Mesenchymal stem cell (in vitro differentiated cells and primary cell): ENCODE measurements at regions not wholly inside any gene's neighbourhood (a gene's known extent, or its start where the extent isn't known, plus 50 kb on each side); places are given as distances from the start of the nearest gene placed in this dataset.

Experiments used
- DNase-seq: peaks from one replicate; pipeline ENCODE4 v3.0.0-alpha.2; 2013
- H2AFZ ChIP-seq: one replicate; pipeline ENCODE4 v1.6.1; 2013; ENCODE audit warnings: low read depth, mild to moderate bottlenecking, control low read depth, inconsistent platforms, low read length, moderate library complexity
- H2AK5ac ChIP-seq: 2 replicates; pipeline ENCODE4 v1.6.1; 2013; ENCODE audit warnings: low read length, moderate library complexity, mild to moderate bottlenecking, inconsistent platforms; ENCODE audit not compliant: severe bottlenecking
- H2BK120ac ChIP-seq: one replicate; pipeline ENCODE4 v1.6.1; 2013; ENCODE audit warnings: low read depth, mild to moderate bottlenecking, inconsistent platforms, low read length, moderate library complexity
- H2BK12ac ChIP-seq, 2 experiments: one replicate each; pipeline ENCODE4 v1.6.1; 2013; ENCODE audit warnings: inconsistent platforms in 2 of 2, low read length in 2 of 2, mild to moderate bottlenecking in 2 of 2, moderate library complexity in 2 of 2, control low read depth in 1 of 2
- H2BK15ac ChIP-seq: one replicate; pipeline ENCODE4 v1.6.1; 2013; ENCODE audit warnings: mild to moderate bottlenecking, low read depth, inconsistent platforms; ENCODE audit not compliant: poor library complexity, severe bottlenecking
- H2BK5ac ChIP-seq: 2 replicates; pipeline ENCODE4 v1.6.1; 2013; ENCODE audit warnings: low read depth, mild to moderate bottlenecking, low read length, control low read depth, inconsistent platforms; ENCODE audit not compliant: poor library complexity, severe bottlenecking
- H3K14ac ChIP-seq, 2 experiments: one replicate each; pipeline ENCODE4 v1.6.1; 2013; ENCODE audit warnings: inconsistent platforms in 2 of 2, low read length in 2 of 2, control low read depth in 1 of 2, mild to moderate bottlenecking in 1 of 2, moderate library complexity in 1 of 2
- H3K18ac ChIP-seq, 2 experiments: one replicate each; pipeline ENCODE4 v1.6.1; 2013; ENCODE audit warnings: inconsistent platforms in 2 of 2, low read length in 2 of 2, control low read depth in 1 of 2, low read depth in 1 of 2, mild to moderate bottlenecking in 1 of 2
- H3K23ac ChIP-seq, 2 experiments: one replicate each; pipeline ENCODE4 v1.6.1; 2013; ENCODE audit warnings: inconsistent platforms in 2 of 2, low read length in 2 of 2, mild to moderate bottlenecking in 2 of 2, moderate library complexity in 2 of 2, control low read depth in 1 of 2
- H3K27ac ChIP-seq: 2 replicates; pipeline ENCODE4 v1.5.1; 2013; ENCODE audit warnings: mild to moderate bottlenecking, moderate library complexity, low read length, control low read depth, inconsistent platforms; ENCODE audit not compliant: poor library complexity, severe bottlenecking
- H3K27me3 ChIP-seq, 2 experiments: 2 replicates each; pipeline versions ENCODE4 v1.6.1 to v1.7.0; 2013; ENCODE audit warnings: low read length in 2 of 2, mild to moderate bottlenecking in 2 of 2, moderate library complexity in 2 of 2, control low read depth in 1 of 2, inconsistent platforms in 1 of 2; ENCODE audit not compliant: control insufficient read depth in 1 of 2, insufficient read depth in 1 of 2
- H3K36me3 ChIP-seq, 2 experiments: 2 replicates each; pipeline versions ENCODE4 v1.6.1 to v1.7.0; 2013; ENCODE audit warnings: low read length in 2 of 2, control low read depth in 1 of 2, inconsistent platforms in 1 of 2, low read depth in 1 of 2, mild to moderate bottlenecking in 1 of 2; ENCODE audit not compliant: insufficient read depth in 2 of 2, control insufficient read depth in 1 of 2
- H3K4ac ChIP-seq, 2 experiments: one replicate each; pipeline ENCODE4 v1.6.1; 2013; ENCODE audit warnings: inconsistent platforms in 2 of 2, low read length in 2 of 2, mild to moderate bottlenecking in 2 of 2, moderate library complexity in 2 of 2, control low read depth in 1 of 2, low read depth in 1 of 2
- H3K4me1 ChIP-seq: 2 replicates; pipeline ENCODE4 v1.6.1; 2013; ENCODE audit warnings: low read depth, low read length, control low read depth; ENCODE audit not compliant: control insufficient read depth, insufficient read depth
- H3K4me2 ChIP-seq: 2 replicates; pipeline ENCODE4 v1.6.1; 2013; ENCODE audit warnings: low read length, mild to moderate bottlenecking, inconsistent platforms; ENCODE audit not compliant: poor library complexity, severe bottlenecking
- H3K4me3 ChIP-seq, 2 experiments: 2 replicates each; pipeline versions ENCODE4 v1.5.1 to v1.7.0; 2013; ENCODE audit warnings: low read length in 2 of 2, mild to moderate bottlenecking in 2 of 2, control low read depth in 1 of 2, low read depth in 1 of 2; ENCODE audit not compliant: insufficient read depth in 1 of 2
- H3K79me1 ChIP-seq: replicated peaks from 2 replicates; pipeline ENCODE4 v1.6.1; 2013; ENCODE audit warnings: mild to moderate bottlenecking, control low read depth, low read length, inconsistent platforms; ENCODE audit not compliant: poor library complexity, severe bottlenecking
- H3K9ac ChIP-seq: 2 replicates; pipeline ENCODE4 v1.7.0; 2013; ENCODE audit warnings: mild to moderate bottlenecking, low read length, moderate library complexity
- H3K9me3 ChIP-seq: 2 replicates; pipeline ENCODE4 v1.7.0; 2013; ENCODE audit warnings: mild to moderate bottlenecking, low read length; ENCODE audit not compliant: control insufficient read depth
- H4K8ac ChIP-seq: one replicate; pipeline ENCODE4 v1.6.1; 2013; ENCODE audit warnings: inconsistent platforms, mild to moderate bottlenecking, low read length, moderate library complexity
- H4K91ac ChIP-seq: one replicate; pipeline ENCODE4 v1.6.1; 2013; ENCODE audit warnings: mild to moderate bottlenecking, low read length, inconsistent platforms
- WGBS: methylation state at CpG from one replicate; pipeline ENCODE4 v1.1.7; 2013; ENCODE audit warnings: mixed read lengths; 5-methylcytosine and 5-hydroxymethylcytosine counted together

DNA sequence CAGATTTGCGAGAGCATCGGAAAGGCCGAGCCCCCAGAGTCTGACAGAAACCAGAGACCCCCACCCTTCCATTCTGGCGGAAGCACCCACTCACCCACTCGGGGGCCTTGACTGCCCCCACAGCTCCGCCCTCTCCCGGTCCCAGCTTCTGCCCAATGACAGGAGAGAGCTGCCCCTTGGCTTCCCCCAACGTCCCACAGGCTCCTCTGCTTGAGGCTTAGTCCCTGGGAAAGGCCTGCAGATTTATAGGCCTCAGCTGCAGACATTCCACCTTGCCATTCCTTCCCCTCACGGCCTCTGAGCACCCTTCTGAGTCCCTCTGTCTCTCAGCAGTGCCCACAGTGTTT is 125.0 kb upstream of the NCAM1 start:
- H3K4me1 ChIP-seq = no peaks in the 10 kb centered on the region
- 70% methylated on average over 9 of the region's 9 CpGs for WGBS
- no peaks in the 10 kb centered on the region for H3K9me3 ChIP-seq

DNA sequence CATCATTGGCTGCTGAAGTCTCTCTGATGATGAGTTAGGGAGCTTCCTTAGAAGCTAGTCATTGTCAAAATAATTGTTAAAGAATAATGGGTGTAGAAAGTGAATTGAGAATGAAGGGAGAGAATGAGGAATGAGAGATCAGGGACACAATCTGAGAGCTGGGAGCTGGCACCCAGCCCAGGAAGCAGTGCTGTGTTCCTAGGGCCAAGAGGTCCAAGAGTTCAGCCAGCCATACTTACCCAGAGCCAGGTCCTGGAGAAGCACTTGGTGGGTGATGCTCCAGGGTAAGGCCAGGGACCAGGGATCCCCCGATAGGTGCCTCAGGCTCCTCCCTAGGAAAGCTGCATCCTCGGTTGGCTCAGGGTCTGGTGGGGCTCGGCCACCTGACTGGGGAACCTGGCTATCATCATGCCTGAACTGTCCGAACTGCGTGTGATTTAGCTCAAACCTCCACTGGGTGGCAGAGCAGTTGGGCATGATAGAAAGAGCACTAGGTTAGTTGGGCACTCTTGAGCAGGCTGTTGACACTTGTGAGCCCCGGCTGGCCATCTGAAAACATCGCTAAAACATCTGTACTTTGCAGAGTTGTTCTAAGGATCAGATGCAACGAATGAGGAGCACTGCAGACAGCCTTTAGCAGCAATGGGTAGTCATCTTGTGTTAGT is 123.9 kb upstream of the NCAM1 start:
- no peak overlapping the region for H3K4me3 ChIP-seq
- no peaks in the 10 kb centered on the region for H3K9me3 ChIP-seq
- H3K14ac ChIP-seq = no peak overlapping the region
- no peak overlapping the region for H2BK15ac ChIP-seq
- no peak overlapping the region for H3K4ac ChIP-seq
- H3K18ac ChIP-seq = no peak overlapping the region
- no peak overlapping the region for H3K23ac ChIP-seq
- H3K9ac ChIP-seq = no peak overlapping the region
- no peak overlapping the region for H2AFZ ChIP-seq
- H4K8ac ChIP-seq = no peak overlapping the region
- no peak overlapping the region for H3K27ac ChIP-seq
- peaks cover 0 to 17% of the 10 kb centered on the region in 2 experiments for H3K27me3 ChIP-seq
- no peak overlapping the region for H3K4me2 ChIP-seq
- no peak for DNase-seq
- H3K79me1 ChIP-seq = no peaks in the 10 kb centered on the region
- H2BK120ac ChIP-seq = no peak overlapping the region
- WGBS = 76% methylated on average over 8 of the region's 8 CpGs
- H4K91ac ChIP-seq = no peak overlapping the region
- H2BK12ac ChIP-seq = no peak overlapping the region
- H2AK5ac ChIP-seq = no peak overlapping the region
- H3K36me3 ChIP-seq = no peaks in the 10 kb centered on the region
- H2BK5ac ChIP-seq = no peak overlapping the region
- H3K4me1 ChIP-seq = no peaks in the 10 kb centered on the region

More for the DNA sequence above, 125.0 kb upstream of the NCAM1 start:
- DNase-seq = no peak
- no peak overlapping the region for H4K91ac ChIP-seq
- no peak overlapping the region for H2AK5ac ChIP-seq
- no peak overlapping the region for H3K4me3 ChIP-seq
- H3K4ac ChIP-seq = no peak overlapping the region
- no peak overlapping the region for H2AFZ ChIP-seq
- peaks cover 0 to 7% of the 10 kb centered on the region in 2 experiments for H3K27me3 ChIP-seq
- no peak overlapping the region for H2BK120ac ChIP-seq
- H3K4me2 ChIP-seq = no peak overlapping the region
- H3K14ac ChIP-seq = no peak overlapping the region
- no peaks in the 10 kb centered on the region for H3K79me1 ChIP-seq
- H2BK15ac ChIP-seq = no peak overlapping the region
- H3K36me3 ChIP-seq = no peaks in the 10 kb centered on the region
- no peak overlapping the region for H4K8ac ChIP-seq
- no peak overlapping the region for H2BK12ac ChIP-seq
- no peak overlapping the region for H3K18ac ChIP-seq
- H3K9ac ChIP-seq = no peak overlapping the region
- H2BK5ac ChIP-seq = no peak overlapping the region
- H3K27ac ChIP-seq = no peak overlapping the region
- no peak overlapping the region for H3K23ac ChIP-seq

DNA sequence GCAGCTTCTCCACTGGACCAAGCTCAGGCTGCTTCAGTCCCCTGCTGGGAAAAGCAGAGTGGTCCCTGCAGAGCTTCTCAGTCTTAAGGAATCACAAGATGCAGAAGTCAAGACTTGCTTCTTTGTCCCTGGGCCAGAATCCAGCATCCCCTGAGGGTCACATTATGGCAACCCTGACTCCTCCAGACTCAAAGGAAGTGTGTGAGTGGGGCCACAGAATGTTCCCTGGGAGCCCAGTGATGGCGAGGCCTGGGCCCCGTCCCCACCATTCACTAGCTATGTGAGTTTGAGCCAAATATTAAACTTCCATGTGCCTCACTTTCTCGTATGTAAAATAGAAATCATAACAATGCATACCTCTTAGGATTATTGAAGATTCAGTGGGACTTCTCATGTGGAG is 122.2 kb upstream of the NCAM1 start:
- Histone ChIP-seq H3K23ac (no peak overlapping the region), H3K4me3 (no peak overlapping the region), H3K4me1 (no peaks in the 10 kb centered on the region), H3K9ac (no peak overlapping the region), H2AK5ac (no peak overlapping the region), H3K9me3 (no peaks in the 10 kb centered on the region), H3K27ac (no peak overlapping the region), H2BK12ac (no peak overlapping the region), H3K4me2 (no peak overlapping the region), H2BK15ac (peak overlapping the region; percentile 64), H3K18ac (no peak overlapping the region), H4K8ac (no peak overlapping the region), H3K79me1 (no peaks in the 10 kb centered on the region), H4K91ac (no peak overlapping the region), H3K14ac (no peak overlapping the region), H3K27me3 (peaks cover 0 to 24% of the 10 kb centered on the region in 2 experiments), H2BK120ac (no peak overlapping the region), H2BK5ac (no peak overlapping the region), H3K4ac (no peak overlapping the region), H3K36me3 (no peaks in the 10 kb centered on the region), H2AFZ (no peak overlapping the region)
- WGBS = no CpG with 5 or more reads among the region's 3 CpGs
- no peak for DNase-seq

DNA sequence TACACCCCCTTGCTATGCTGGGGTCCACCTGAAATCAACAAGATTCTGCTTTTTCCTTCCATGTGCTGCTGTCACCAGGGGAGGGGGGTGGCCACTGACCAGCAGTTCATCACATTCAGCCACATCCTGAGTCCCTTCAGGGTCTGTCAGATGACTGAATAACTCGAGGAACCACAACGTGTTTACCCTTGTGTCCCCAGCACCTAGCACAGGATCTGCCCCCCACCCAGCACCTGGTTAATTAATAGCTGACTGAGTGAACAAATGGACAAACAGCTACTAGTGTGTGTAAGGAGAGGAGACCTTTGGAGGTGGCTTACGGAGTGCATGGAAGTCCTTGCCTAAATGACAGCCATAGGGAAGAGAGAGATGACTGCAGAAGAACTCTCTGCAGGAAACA is 119.5 kb upstream of the NCAM1 start:
- Histone ChIP-seq H3K23ac (no peak overlapping the region), H4K8ac (no peak overlapping the region), H2AFZ (no peak overlapping the region), H2AK5ac (no peak overlapping the region), H3K4me3 (peak overlapping the region in 1 of 2 experiments; percentile 4), H3K79me1 (no peaks in the 10 kb centered on the region), H2BK15ac (no peak overlapping the region), H4K91ac (no peak overlapping the region), H2BK120ac (no peak overlapping the region), H3K27me3 (peaks cover 0 to 28% of the 10 kb centered on the region in 2 experiments), H3K4me2 (no peak overlapping the region), H2BK12ac (no peak overlapping the region), H3K9me3 (no peaks in the 10 kb centered on the region), H3K9ac (no peak overlapping the region), H3K27ac (no peak overlapping the region), H3K14ac (no peak overlapping the region), H2BK5ac (no peak overlapping the region), H3K36me3 (no peaks in the 10 kb centered on the region), H3K4me1 (no peaks in the 10 kb centered on the region), H3K18ac (no peak overlapping the region), H3K4ac (no peak overlapping the region)
- DNase-seq = no peak
- WGBS = 63% methylated on average over 2 of the region's 3 CpGs
